Lung (tissue), 11 donors: ENCODE measurements at regions not wholly inside any gene's neighbourhood (a gene's known extent, or its start where the extent isn't known, plus 50 kb on each side); places are given as distances from the start of the nearest gene placed in this dataset.
"Not testable (repeated sequence)": the region's sequence is repeated elsewhere in the genome, so short reads cannot be mapped to it uniquely, and the experiment has no call there.

ENCODE experiments used
- ATAC-seq: fragments of 200-7000 bp; cut with Tn5 transposase; one replicate; pipeline ENCODE4 v1.9.1; 2020; ENCODE audit warnings: moderate number of reproducible peaks; ENCODE audit not compliant: insufficient read depth, low FRiP score
- DNase-seq, 3 donors: peaks; one replicate each; pipeline ENCODE4 v3.0.0-alpha.2; 2013 to 2017
- H3K27ac ChIP-seq, 2 donors: one replicate each; pipeline ENCODE4 v1.5.1; 2013; ENCODE audit warnings: mild to moderate bottlenecking in 2 of 2, moderate library complexity in 2 of 2, control low read depth in 1 of 2, inconsistent platforms in 1 of 2, low read depth in 1 of 2, low read length in 1 of 2
- H3K27me3 ChIP-seq, 3 donors: one replicate each; pipeline ENCODE4 v1.5.1; 2013; ENCODE audit warnings: low read length in 2 of 3; ENCODE audit not compliant: control insufficient read depth in 3 of 3, insufficient read depth in 3 of 3
- H3K36me3 ChIP-seq, 4 donors: one replicate each; pipeline ENCODE4 v1.5.1; 2013; ENCODE audit warnings: low read length in 4 of 4, mild to moderate bottlenecking in 1 of 4, moderate library complexity in 1 of 4; ENCODE audit not compliant: control insufficient read depth in 4 of 4, insufficient read depth in 4 of 4
- H3K4me1 ChIP-seq, 5 donors: one replicate each; pipeline ENCODE4 v1.5.1; 2013; ENCODE audit warnings: low read length in 5 of 5, mild to moderate bottlenecking in 2 of 5, moderate library complexity in 1 of 5; ENCODE audit not compliant: control insufficient read depth in 5 of 5, insufficient read depth in 5 of 5
- H3K4me3 ChIP-seq: one replicate; pipeline ENCODE4 v1.5.1; 2013; ENCODE audit warnings: mild to moderate bottlenecking, control low read depth, moderate library complexity
- H3K9ac ChIP-seq, 2 donors: one replicate each; pipeline ENCODE4 v1.5.1; 2013; ENCODE audit warnings: low read length in 2 of 2, control low read depth in 1 of 2; ENCODE audit not compliant: insufficient read depth in 1 of 2
- H3K9me3 ChIP-seq, 4 donors: one replicate each; pipeline ENCODE4 v1.5.1; 2013; ENCODE audit warnings: low read length in 3 of 4, mild to moderate bottlenecking in 1 of 4, moderate library complexity in 1 of 4; ENCODE audit not compliant: control insufficient read depth in 4 of 4, insufficient read depth in 3 of 4
- WGBS, 2 donors: extraction: QIAGEN DNeasy Blood & Tissue Kit; methylation state at CpG; one replicate each; pipeline ENCODE4 v1.1.7; 2013; 5-methylcytosine and 5-hydroxymethylcytosine counted together
- TF ChIP-seq, protein P1 (sequence below): IDR thresholded peaks from 2 replicates; pipeline ENCODE4 v1.5.1; 2012; ENCODE audit warnings: mild to moderate bottlenecking; ENCODE audit errors: control extremely low read depth, extremely low read depth
- donor health status: control.
- donor health status: control.
- donor health status: Bipolar disorder and iron deficiency.
- donor health status: healthy.
- donor health status: DM: yes; HTN: yes; CAD: no.

DNA sequence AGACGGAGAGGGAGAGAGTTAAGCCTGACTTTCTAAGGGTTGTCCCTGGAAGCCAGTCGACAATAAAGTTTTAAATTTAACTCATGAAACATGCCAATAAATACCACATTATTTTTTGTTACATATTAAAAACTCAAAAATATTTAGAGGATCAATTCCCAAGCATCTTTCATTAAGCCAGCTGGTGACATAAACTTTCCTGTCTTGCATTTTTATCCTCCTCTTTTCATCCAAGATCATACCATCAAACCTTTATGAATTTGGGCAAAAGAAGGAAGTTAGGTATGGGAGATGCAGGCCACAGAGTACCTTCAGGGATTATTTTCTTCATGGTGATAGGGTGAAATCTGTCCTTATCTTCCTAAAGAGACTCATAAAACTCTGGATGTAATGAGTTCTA, 178.3 kb upstream of the FBXL17 start:
- DNase-seq (no peak), ATAC-seq (no peak)
- no peaks in the 10 kb centered on the region for H3K9me3 ChIP-seq
- H3K4me1 ChIP-seq: peaks cover 0 to 8% (median 0%) of the 10 kb centered on the region in 5 donors
- TF ChIP-seq, protein P1, sequence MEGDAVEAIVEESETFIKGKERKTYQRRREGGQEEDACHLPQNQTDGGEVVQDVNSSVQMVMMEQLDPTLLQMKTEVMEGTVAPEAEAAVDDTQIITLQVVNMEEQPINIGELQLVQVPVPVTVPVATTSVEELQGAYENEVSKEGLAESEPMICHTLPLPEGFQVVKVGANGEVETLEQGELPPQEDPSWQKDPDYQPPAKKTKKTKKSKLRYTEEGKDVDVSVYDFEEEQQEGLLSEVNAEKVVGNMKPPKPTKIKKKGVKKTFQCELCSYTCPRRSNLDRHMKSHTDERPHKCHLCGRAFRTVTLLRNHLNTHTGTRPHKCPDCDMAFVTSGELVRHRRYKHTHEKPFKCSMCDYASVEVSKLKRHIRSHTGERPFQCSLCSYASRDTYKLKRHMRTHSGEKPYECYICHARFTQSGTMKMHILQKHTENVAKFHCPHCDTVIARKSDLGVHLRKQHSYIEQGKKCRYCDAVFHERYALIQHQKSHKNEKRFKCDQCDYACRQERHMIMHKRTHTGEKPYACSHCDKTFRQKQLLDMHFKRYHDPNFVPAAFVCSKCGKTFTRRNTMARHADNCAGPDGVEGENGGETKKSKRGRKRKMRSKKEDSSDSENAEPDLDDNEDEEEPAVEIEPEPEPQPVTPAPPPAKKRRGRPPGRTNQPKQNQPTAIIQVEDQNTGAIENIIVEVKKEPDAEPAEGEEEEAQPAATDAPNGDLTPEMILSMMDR: no peak
- WGBS, 2 donors: 85 to 86% methylated on average over 2 of the region's 2 CpGs
- no peak overlapping the region for H3K27ac ChIP-seq
- no peaks in the 10 kb centered on the region for H3K27me3 ChIP-seq
- H3K4me3 ChIP-seq: no peak overlapping the region
- H3K36me3 ChIP-seq: no peaks in the 10 kb centered on the region
- no peak overlapping the region for H3K9ac ChIP-seq

DNA sequence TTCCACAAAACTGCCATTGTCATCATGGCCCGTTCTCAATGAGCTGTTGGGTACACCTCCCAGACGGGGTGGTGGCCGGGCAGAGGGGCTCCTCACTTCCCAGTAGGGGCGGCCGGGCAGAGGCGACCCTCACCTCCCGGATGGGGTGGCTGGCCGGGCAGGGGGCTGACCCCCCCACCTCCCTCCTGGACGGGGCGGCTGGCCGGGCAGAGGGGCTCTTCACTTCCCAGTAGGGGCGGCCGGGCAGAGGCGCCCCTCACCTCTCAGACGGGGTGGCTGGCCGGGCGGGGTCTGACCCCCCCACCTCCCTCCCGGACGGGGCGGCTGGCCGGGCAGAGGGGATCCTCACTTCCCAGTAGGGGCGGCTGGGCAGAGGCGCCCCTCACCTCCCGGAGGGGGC, 176.9 kb upstream of the FBXL17 start:
- not testable (repeated sequence) for H3K36me3 ChIP-seq, DNase-seq

DNA sequence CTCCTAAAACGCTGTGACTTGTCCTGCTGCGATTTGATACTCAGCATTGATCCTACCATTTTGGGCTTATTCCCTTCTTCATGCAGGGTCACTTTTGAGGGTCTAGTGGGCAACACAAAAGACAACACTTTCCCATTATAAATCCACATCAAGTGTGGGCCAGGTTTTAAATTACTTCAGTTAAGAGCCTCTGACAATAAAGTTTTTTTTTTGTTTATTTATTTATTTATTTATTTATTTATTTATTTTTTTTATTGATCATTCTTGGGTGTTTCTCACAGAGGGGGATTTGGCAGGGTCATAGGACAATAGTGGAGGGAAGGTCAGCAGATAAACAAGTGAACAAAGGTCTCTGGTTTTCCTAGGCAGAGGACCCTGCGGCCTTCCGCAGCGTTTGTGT, 176.2 kb upstream of the FBXL17 start:
- not testable (repeated sequence) for H3K4me3 ChIP-seq, DNase-seq, H3K4me1 ChIP-seq, ATAC-seq, H3K36me3 ChIP-seq, H3K27me3 ChIP-seq, H3K27ac ChIP-seq, H3K9me3 ChIP-seq, H3K9ac ChIP-seq
- WGBS, 2 donors: 90 to 98% methylated on average over 2 of the region's 5 CpGs

More for the DNA sequence above, 176.9 kb upstream of the FBXL17 start:
- H3K9ac ChIP-seq, H3K4me1 ChIP-seq, H3K27me3 ChIP-seq, H3K4me3 ChIP-seq, H3K27ac ChIP-seq, ATAC-seq, H3K9me3 ChIP-seq: not testable (repeated sequence)
- 97 to 100% methylated on average over 9 to 23 of the region's 24 CpGs for WGBS, 2 donors

GRCh38 chr5:108557686-108558085, 175.8 kb upstream of the FBXL17 start:
- no peak for DNase-seq

More at GRCh38 chr5:108557686-108558085, 175.8 kb upstream of the FBXL17 start:
- 71 to 75% methylated on average over 2 of the region's 2 CpGs for whole genome bisulfite sequencing, 2 donors
- Histone ChIP-seq H3K9me3 (no peaks in the 10 kb centered on the region), H3K9ac (no peak overlapping the region), H3K36me3 (no peaks in the 10 kb centered on the region), H3K27ac (no peak overlapping the region), H3K4me1 (peaks cover 0 to 8% (median 0%) of the 10 kb centered on the region in 5 donors), H3K4me3 (no peak overlapping the region), H3K27me3 (no peaks in the 10 kb centered on the region)
- ATAC-seq: no peak
- TF ChIP-seq, protein P1: no peak
